Keratinocyte (primary cell): ENCODE measurements at regions not wholly inside any gene's neighbourhood (a gene's known extent, or its start where the extent isn't known, plus 50 kb on each side); places are given as distances from the start of the nearest gene placed in this dataset.

Experiments used
- DNase-seq: peaks from one replicate; pipeline ENCODE4 v3.0.0-alpha.2; 2011; ENCODE audit warnings: low read depth, missing footprints, low spot score
- FAIRE-seq: peaks from 2 replicates; lab custom pipeline; 2011; peaks lifted over from hg19 to GRCh38; lab: Jason Lieb, UNC
- H2AFZ ChIP-seq: 2 replicates; pipeline ENCODE4 v1.6.0; 2012; ENCODE audit warnings: low read length, control low read depth, inconsistent platforms; ENCODE audit not compliant: control insufficient read depth
- H3K27ac ChIP-seq: 2 replicates; pipeline ENCODE4 v1.5.1; 2011; ENCODE audit warnings: low read length; ENCODE audit not compliant: control insufficient read depth, insufficient read depth
- H3K27me3 ChIP-seq: 3 replicates; pipeline ENCODE4 v1.6.0; 2011; ENCODE audit warnings: low read length; ENCODE audit not compliant: control insufficient read depth, insufficient read depth; ENCODE audit errors: extremely low read depth
- H3K36me3 ChIP-seq, 2 experiments: 2 replicates in 1 of 2; 3 replicates in 1 of 2; pipeline ENCODE4 v1.5.1; 2011; ENCODE audit warnings: low read length in 2 of 2, mild to moderate bottlenecking in 1 of 2; ENCODE audit not compliant: control insufficient read depth in 2 of 2, insufficient read depth in 2 of 2; ENCODE audit errors: extremely low read depth in 1 of 2
- H3K4me1 ChIP-seq: 3 replicates; pipeline ENCODE4 v1.5.1; 2011; ENCODE audit warnings: low read length; ENCODE audit not compliant: control insufficient read depth, insufficient read depth; ENCODE audit errors: extremely low read depth
- H3K4me2 ChIP-seq: 3 replicates; pipeline ENCODE4 v1.6.0; 2011; ENCODE audit warnings: low read depth, low read length; ENCODE audit not compliant: control insufficient read depth, insufficient read depth; ENCODE audit errors: extremely low read depth
- H3K4me3 ChIP-seq, 3 experiments: fragments of 200-600 bp in 1 of 3; sonication (generic) in 1 of 3; 2 replicates in 2 of 3; 3 replicates in 1 of 3; pipeline ENCODE4 v1.5.1; 2011 to 2016; ENCODE audit warnings: low read length in 3 of 3, mild to moderate bottlenecking in 3 of 3, control low read depth in 2 of 3, inconsistent platforms in 1 of 3, low read depth in 1 of 3, mixed read lengths in 1 of 3, mixed run types in 1 of 3, moderate library complexity in 1 of 3; ENCODE audit not compliant: control insufficient read depth in 2 of 3, insufficient read depth in 2 of 3; ENCODE audit errors: extremely low read depth in 1 of 3
- H3K79me2 ChIP-seq: 2 replicates; pipeline ENCODE4 v1.6.0; 2012; ENCODE audit warnings: low read length; ENCODE audit not compliant: control insufficient read depth, insufficient read depth
- H3K9ac ChIP-seq: 3 replicates; pipeline ENCODE4 v1.6.0; 2011; ENCODE audit warnings: low read length; ENCODE audit not compliant: control insufficient read depth, insufficient read depth; ENCODE audit errors: extremely low read depth
- H3K9me1 ChIP-seq: 3 replicates; pipeline ENCODE4 v1.6.0; 2011; ENCODE audit warnings: low read length; ENCODE audit not compliant: control insufficient read depth, insufficient read depth; ENCODE audit errors: extremely low read depth
- H3K9me3 ChIP-seq: 2 replicates; pipeline ENCODE4 v1.5.1; 2012; ENCODE audit warnings: low read depth, low read length; ENCODE audit not compliant: control insufficient read depth
- H4K20me1 ChIP-seq: 3 replicates; pipeline ENCODE4 v1.6.0; 2011; ENCODE audit warnings: low read length; ENCODE audit not compliant: control insufficient read depth, insufficient read depth; ENCODE audit errors: extremely low read depth
- CTCF ChIP-seq, 3 experiments: IDR thresholded peaks in 1 of 3; conservative IDR thresholded peaks in 1 of 3; optimal IDR thresholded peaks in 1 of 3; 2 replicates in 2 of 3; 3 replicates in 1 of 3; pipeline versions ENCODE3 to v1.5.1; 2011; ENCODE audit warnings: low read length in 3 of 3, mild to moderate bottlenecking in 3 of 3, moderate library complexity in 2 of 3, control low read depth in 1 of 3, inconsistent platforms in 1 of 3; ENCODE audit not compliant: insufficient read depth in 2 of 3; ENCODE audit errors: extremely low read depth in 1 of 3
- EZH2 ChIP-seq: IDR thresholded peaks from one replicate; pipeline ENCODE4 v1.6.1; 2012; ENCODE audit warnings: inconsistent platforms, mild to moderate bottlenecking, low read length, moderate library complexity
- dilution Hi-C: fragments of 300-500 bp; cut with MboI; formaldehyde crosslinking; loops from one replicate; pipeline ENCODE4 v1.7.0; 2020; ENCODE audit warnings: low sequenced_read_pairs; ENCODE audit not compliant: extremely low pct_ligation_motif_present
- small RNA-seq, 3 experiments: library from RNA; depleted of rRNA; stranded (forward); fragments of <200 nt; gene quantifications; one replicate each; pipeline ENCODE3, GENCODE V24; 2012; ENCODE audit warnings: low read depth in 3 of 3, low replicate concordance in 1 of 3; ENCODE audit not compliant: insufficient read length in 3 of 3

- Histone ChIP-seq H3K9me1 (no peaks in the 10 kb centered on the region), H3K27ac (no peak overlapping the region), H4K20me1 (no peaks in the 10 kb centered on the region), H3K4me1 (peaks cover 8% of the 10 kb centered on the region), H3K27me3 (no peaks in the 10 kb centered on the region), H3K9ac (no peak overlapping the region), H3K9me3 (no peaks in the 10 kb centered on the region), H3K36me3 (no peaks in the 10 kb centered on the region), H3K4me3 (no peak overlapping the region), H3K4me2 (no peak overlapping the region), H2AFZ (no peak overlapping the region), H3K79me2 (no peaks in the 10 kb centered on the region)
- TF ChIP-seq CTCF (optimal IDR thresholded peaks at IDR 0.05 in 1 of 3, IDR thresholded peaks at IDR 0.05 in 1 of 3, conservative IDR thresholded peaks at IDR 0.05 in 1 of 3; ENCODE audit: extremely low read depth in 1 of 3, insufficient read depth in 2 of 3, low read length in 3 of 3) (no peak), EZH2 (no peak)
- dilution Hi-C loops, result no loop called here
- no peak for FAIRE-seq
- no peak for DNase-seq
Measured at GRCh38 chr6:8494730-8495129, 59.4 kb upstream of the SLC35B3 start.

DNA sequence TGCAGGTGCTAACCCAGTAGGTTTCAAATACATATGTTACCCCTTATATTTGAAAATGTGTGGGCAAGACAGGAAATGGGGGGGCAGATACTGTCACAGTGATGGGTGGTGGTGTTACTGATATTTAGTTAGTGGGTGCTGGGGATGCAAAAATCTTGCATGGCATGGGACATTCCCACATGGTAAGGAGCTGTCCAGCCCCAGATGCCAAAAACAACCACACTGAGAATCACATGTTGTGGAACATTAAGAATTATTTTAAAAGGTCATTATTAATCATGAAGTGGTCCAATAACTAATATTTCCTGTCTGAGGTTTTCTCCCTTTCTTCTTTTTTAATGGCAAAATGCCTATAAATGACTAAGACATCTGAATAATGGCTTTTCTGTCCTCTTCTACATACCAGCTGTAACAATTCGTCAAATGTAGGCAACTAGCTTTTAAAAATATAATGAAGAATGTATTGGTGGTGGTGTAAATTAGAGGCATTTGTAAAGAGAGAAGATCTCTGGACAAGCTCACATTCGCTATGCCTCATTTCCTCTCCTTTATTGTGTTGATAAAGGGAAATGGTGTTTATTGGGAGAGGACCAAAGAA, 57.3 kb upstream of the SLC35B3 start:
- Histone ChIP-seq H3K27me3 (no peaks in the 10 kb centered on the region), H3K36me3 (no peaks in the 10 kb centered on the region), H3K4me1 (peaks cover 8% of the 10 kb centered on the region), H3K4me3 (no peak overlapping the region), H3K27ac (no peak overlapping the region), H3K9me1 (no peaks in the 10 kb centered on the region), H3K79me2 (no peaks in the 10 kb centered on the region), H3K4me2 (no peak overlapping the region), H3K9me3 (no peaks in the 10 kb centered on the region), H2AFZ (no peak overlapping the region), H3K9ac (no peak overlapping the region), H4K20me1 (no peaks in the 10 kb centered on the region)
- peak; percentile 11 for DNase-seq
- dilution Hi-C loops, result no loop called here
- no peak for TF ChIP-seq EZH2
- TF ChIP-seq CTCF (optimal IDR thresholded peaks at IDR 0.05 in 1 of 3, IDR thresholded peaks at IDR 0.05 in 1 of 3, conservative IDR thresholded peaks at IDR 0.05 in 1 of 3; ENCODE audit: extremely low read depth in 1 of 3, insufficient read depth in 2 of 3, low read length in 3 of 3), result no peak
- peak; percentile 41 for FAIRE-seq

Small RNA genes lying in the stretch of these regions (small RNA-seq; reads per million reads assigned to genes)
- gene RF02101, result 0 reads per million in 3 experiments
- gene RNU6ATAC21P, result 0 reads per million in 3 experiments
